ENCODE measurements at regions not wholly inside any gene's neighbourhood (a gene's known extent, or its start where the extent isn't known, plus 50 kb on each side); places are given as distances from the start of the nearest gene placed in this dataset.

- POLR2A ChIA-PET (ENCODE audit: unreplicated experiment), result no interaction called here
Measured at GRCh38 chr12:125775507-125775906, 710.3 kb downstream of the AACS start.

GRCh38 chr12:125776212-125776611 is 711.0 kb downstream of the AACS start:
- ChIA-PET CTCF (no interaction called here), POLR2A (ENCODE audit: unreplicated experiment) (no interaction called here)
- no peak overlapping the region for H2AFZ ChIP-seq
- no peaks in the 10 kb centered on the region for H4K20me1 ChIP-seq (ENCODE audit: insufficient read depth)
- no peaks in the 10 kb centered on the region for H3K36me3 ChIP-seq (ENCODE audit: low read depth)
- no peaks in the 10 kb centered on the region for H3K9me3 ChIP-seq (ENCODE audit: insufficient read depth, low read depth)
- no TSS peak for BruUV-seq (replicated peaks)
- no peak overlapping the region for H3K4me2 ChIP-seq
- intact Hi-C loops (cut with micrococcal nuclease; ENCODE audit: unreplicated experiment), result no loop called here
- no peaks in the 10 kb centered on the region for H3K27me3 ChIP-seq (ENCODE audit: insufficient read depth, low read depth)
- H3K4me1 ChIP-seq (replicated peaks; ENCODE audit: insufficient read depth), result no peaks in the 10 kb centered on the region
- no peak for DNase-seq
- no peak overlapping the region for H3K4me3 ChIP-seq
- no peak overlapping the region for H3K27ac ChIP-seq
- TF ChIP-seq CTCF (conservative IDR thresholded peaks at IDR 0.05) (no peak), EZH2 (IDR thresholded peaks at IDR 0.05; ENCODE audit: low read depth) (no peak)
- no peaks in the 10 kb centered on the region for H3K9me2 ChIP-seq (ENCODE audit: insufficient read depth)
- H3K79me2 ChIP-seq (ENCODE audit: low read depth), result no peaks in the 10 kb centered on the region
- H3F3A ChIP-seq (ENCODE audit: insufficient read depth, low read depth), result no peaks in the 10 kb centered on the region

More at GRCh38 chr12:125775507-125775906, 710.3 kb downstream of the AACS start:
- H3K36me3 ChIP-seq (ENCODE audit: low read depth), result no peaks in the 10 kb centered on the region
- no peaks in the 10 kb centered on the region for H4K20me1 ChIP-seq (ENCODE audit: insufficient read depth)
- no TSS peak for BruUV-seq (replicated peaks)
- TF ChIP-seq EZH2 (IDR thresholded peaks at IDR 0.05; ENCODE audit: low read depth), result no peak
- TF ChIP-seq CTCF (conservative IDR thresholded peaks at IDR 0.05), result no peak
- H3K27me3 ChIP-seq (ENCODE audit: insufficient read depth, low read depth), result no peaks in the 10 kb centered on the region
- H3K9me3 ChIP-seq (ENCODE audit: insufficient read depth, low read depth), result no peaks in the 10 kb centered on the region
- no peaks in the 10 kb centered on the region for H3F3A ChIP-seq (ENCODE audit: insufficient read depth, low read depth)
- no peak overlapping the region for H3K27ac ChIP-seq
- H2AFZ ChIP-seq, result no peak overlapping the region
- H3K9me2 ChIP-seq (ENCODE audit: insufficient read depth), result no peaks in the 10 kb centered on the region
- no peaks in the 10 kb centered on the region for H3K79me2 ChIP-seq (ENCODE audit: low read depth)
- intact Hi-C loops (cut with micrococcal nuclease; ENCODE audit: unreplicated experiment), result no loop called here
- H3K4me3 ChIP-seq, result no peak overlapping the region
- H3K4me2 ChIP-seq, result no peak overlapping the region
- no peak for DNase-seq
- H3K4me1 ChIP-seq (replicated peaks; ENCODE audit: insufficient read depth), result no peaks in the 10 kb centered on the region
- CTCF ChIA-PET, result no interaction called here

GRCh38 chr12:125786143-125786542 is 720.9 kb downstream of the AACS start:
- H3F3A ChIP-seq (ENCODE audit: insufficient read depth, low read depth), result no peaks in the 10 kb centered on the region
- DNase-seq, result no peak
- no peak overlapping the region for H3K4me2 ChIP-seq
- no peak overlapping the region for H3K4me3 ChIP-seq
- no TSS peak for BruUV-seq (replicated peaks)
- no peaks in the 10 kb centered on the region for H3K9me3 ChIP-seq (ENCODE audit: insufficient read depth, low read depth)
- H3K79me2 ChIP-seq (ENCODE audit: low read depth), result no peaks in the 10 kb centered on the region
- no peaks in the 10 kb centered on the region for H3K27me3 ChIP-seq (ENCODE audit: insufficient read depth, low read depth)
- no peak overlapping the region for H2AFZ ChIP-seq
- no peaks in the 10 kb centered on the region for H3K9me2 ChIP-seq (ENCODE audit: insufficient read depth)
- ChIA-PET POLR2A (ENCODE audit: unreplicated experiment) (no interaction called here), CTCF (no interaction called here)
- no peaks in the 10 kb centered on the region for H3K4me1 ChIP-seq (replicated peaks; ENCODE audit: insufficient read depth)
- no peaks in the 10 kb centered on the region for H4K20me1 ChIP-seq (ENCODE audit: insufficient read depth)
- no peaks in the 10 kb centered on the region for H3K36me3 ChIP-seq (ENCODE audit: low read depth)
- H3K27ac ChIP-seq, result no peak overlapping the region
- no peak for TF ChIP-seq CTCF (conservative IDR thresholded peaks at IDR 0.05)
- TF ChIP-seq EZH2 (IDR thresholded peaks at IDR 0.05; ENCODE audit: low read depth), result no peak
- intact Hi-C loops (cut with micrococcal nuclease; ENCODE audit: unreplicated experiment), result no loop called here
